Uterus (tissue), 2 donors: ENCODE measurements at regions not wholly inside any gene's neighbourhood (a gene's known extent, or its start where the extent isn't known, plus 50 kb on each side); places are given as distances from the start of the nearest gene placed in this dataset.

ENCODE experiments used
- POLR2A ChIP-seq, 2 donors: fragments of 450-650 bp; IDR thresholded peaks; one replicate each; pipeline ENCODE4 v1.6.1; 2016; ENCODE audit warnings: antibody characterized with exemption in 2 of 2, mild to moderate bottlenecking in 1 of 2, moderate library complexity in 1 of 2
- TF ChIP-seq, protein P1 (sequence below), 4 experiments: fragments of 200-600 bp in 2 of 4; fragments of 450-650 bp in 2 of 4; sonication (generic) in 2 of 4; IDR thresholded peaks; one replicate each; pipeline ENCODE4 v1.5.1; 2016 to 2019; ENCODE audit warnings: antibody characterized with exemption in 4 of 4, mild to moderate bottlenecking in 2 of 4, moderate library complexity in 1 of 4

DNA sequence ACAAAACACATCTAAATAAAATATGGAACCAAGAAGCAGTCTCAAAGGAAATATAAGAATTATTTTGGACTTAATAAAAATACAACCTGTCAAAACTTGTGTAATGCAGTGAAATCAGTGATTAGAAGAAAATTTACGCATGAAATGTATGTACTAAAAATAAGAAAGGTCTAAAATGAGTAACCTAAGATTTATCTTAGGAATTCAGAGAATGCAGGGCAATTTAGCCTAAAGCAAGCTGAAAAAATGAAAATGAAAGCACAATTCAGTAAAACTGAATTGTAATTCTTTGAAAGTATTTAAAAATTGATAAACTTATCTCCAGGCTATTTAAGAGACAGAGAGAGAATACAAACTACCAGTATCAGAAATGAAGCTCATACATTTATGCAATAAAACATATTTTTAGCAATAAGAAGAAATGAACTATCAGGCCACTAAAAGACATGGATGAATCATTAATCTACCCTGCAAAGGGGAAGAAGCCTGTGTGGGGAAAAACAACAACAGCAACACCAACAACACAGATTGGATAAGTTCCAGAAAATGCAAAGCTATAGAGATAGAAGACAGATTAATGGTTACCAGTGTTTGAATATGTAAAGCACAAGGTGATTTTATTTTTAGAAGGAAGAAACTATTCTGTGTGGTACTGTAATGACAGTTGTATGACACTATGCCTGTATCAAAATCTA, 442.0 kb upstream of the ADGRL3 start:
- TF ChIP-seq, protein P1, sequence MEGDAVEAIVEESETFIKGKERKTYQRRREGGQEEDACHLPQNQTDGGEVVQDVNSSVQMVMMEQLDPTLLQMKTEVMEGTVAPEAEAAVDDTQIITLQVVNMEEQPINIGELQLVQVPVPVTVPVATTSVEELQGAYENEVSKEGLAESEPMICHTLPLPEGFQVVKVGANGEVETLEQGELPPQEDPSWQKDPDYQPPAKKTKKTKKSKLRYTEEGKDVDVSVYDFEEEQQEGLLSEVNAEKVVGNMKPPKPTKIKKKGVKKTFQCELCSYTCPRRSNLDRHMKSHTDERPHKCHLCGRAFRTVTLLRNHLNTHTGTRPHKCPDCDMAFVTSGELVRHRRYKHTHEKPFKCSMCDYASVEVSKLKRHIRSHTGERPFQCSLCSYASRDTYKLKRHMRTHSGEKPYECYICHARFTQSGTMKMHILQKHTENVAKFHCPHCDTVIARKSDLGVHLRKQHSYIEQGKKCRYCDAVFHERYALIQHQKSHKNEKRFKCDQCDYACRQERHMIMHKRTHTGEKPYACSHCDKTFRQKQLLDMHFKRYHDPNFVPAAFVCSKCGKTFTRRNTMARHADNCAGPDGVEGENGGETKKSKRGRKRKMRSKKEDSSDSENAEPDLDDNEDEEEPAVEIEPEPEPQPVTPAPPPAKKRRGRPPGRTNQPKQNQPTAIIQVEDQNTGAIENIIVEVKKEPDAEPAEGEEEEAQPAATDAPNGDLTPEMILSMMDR (IDR thresholded peaks at IDR 0.05), result no peak
- TF ChIP-seq POLR2A (IDR thresholded peaks at IDR 0.05), result no peak
